Osteoblast (primary cell): ENCODE measurements at regions not wholly inside any gene's neighbourhood (a gene's known extent, or its start where the extent isn't known, plus 50 kb on each side); places are given as distances from the start of the nearest gene placed in this dataset.

Experiments used
- DNase-seq: peaks from one replicate; pipeline ENCODE4 v3.0.0; 2011; ENCODE audit warnings: low spot score, mixed read lengths; ENCODE audit not compliant: insufficient read length; ENCODE audit errors: missing footprints
- H2AFZ ChIP-seq: 2 replicates; pipeline ENCODE4 v1.6.0; 2011; ENCODE audit warnings: mild to moderate bottlenecking, low read length
- H3K27ac ChIP-seq: 2 replicates; pipeline ENCODE4 v1.5.1; 2011; ENCODE audit warnings: mild to moderate bottlenecking, low read depth, low read length, moderate library complexity
- H3K27me3 ChIP-seq: 2 replicates; pipeline ENCODE4 v1.6.0; 2012; ENCODE audit warnings: mild to moderate bottlenecking, control low read depth, inconsistent platforms, low read length, moderate library complexity; ENCODE audit not compliant: insufficient read depth
- H3K36me3 ChIP-seq: 2 replicates; pipeline ENCODE4 v1.5.1; 2011; ENCODE audit warnings: mild to moderate bottlenecking, low read length, control low read depth, moderate library complexity; ENCODE audit not compliant: insufficient read depth
- H3K4me1 ChIP-seq: 2 replicates; pipeline ENCODE4 v1.5.1; 2011; ENCODE audit warnings: mild to moderate bottlenecking, low read length, control low read depth, moderate library complexity; ENCODE audit not compliant: insufficient read depth
- H3K4me2 ChIP-seq: 2 replicates; pipeline ENCODE4 v1.6.0; 2011; ENCODE audit warnings: mild to moderate bottlenecking, low read length; ENCODE audit not compliant: insufficient read depth
- H3K4me3 ChIP-seq: fragments of 200-600 bp; sonication (generic); 3 replicates; pipeline ENCODE4 v1.5.1; 2012; ENCODE audit warnings: mild to moderate bottlenecking, low read length, inconsistent platforms; ENCODE audit not compliant: insufficient read depth
- H3K79me2 ChIP-seq: 2 replicates; pipeline ENCODE4 v1.6.0; 2012; ENCODE audit warnings: mild to moderate bottlenecking, low read length, control low read depth, inconsistent platforms; ENCODE audit not compliant: insufficient read depth
- H3K9me3 ChIP-seq: 2 replicates; pipeline ENCODE4 v1.5.1; 2011; ENCODE audit warnings: low read depth, low read length, control low read depth
- H4K20me1 ChIP-seq: 2 replicates; pipeline ENCODE4 v1.6.0; 2012; ENCODE audit warnings: mild to moderate bottlenecking, low read length, control low read depth; ENCODE audit not compliant: insufficient read depth
- CTCF ChIP-seq: IDR thresholded peaks from 2 replicates; pipeline ENCODE4 v1.5.1; 2011; ENCODE audit warnings: mild to moderate bottlenecking, low read depth, low read length, moderate library complexity; ENCODE audit errors: extremely low read depth

- Histone ChIP-seq H3K4me3 (no peak overlapping the region), H3K27ac (no peak overlapping the region), H3K4me2 (no peak overlapping the region), H3K9me3 (no peaks in the 10 kb centered on the region), H4K20me1 (no peaks in the 10 kb centered on the region), H3K79me2 (no peaks in the 10 kb centered on the region), H3K36me3 (no peaks in the 10 kb centered on the region), H2AFZ (no peak overlapping the region), H3K4me1 (no peaks in the 10 kb centered on the region), H3K27me3 (no peaks in the 10 kb centered on the region)
- TF ChIP-seq CTCF: no peak
- DNase-seq: no peak
Observed at GRCh38 chr10:128816726-128817125, 650.3 kb upstream of the MGMT start.

- H3K79me2 ChIP-seq: no peaks in the 10 kb centered on the region
- H4K20me1 ChIP-seq: no peaks in the 10 kb centered on the region
- H3K4me2 ChIP-seq: no peak overlapping the region
- H3K9me3 ChIP-seq: no peaks in the 10 kb centered on the region
- no peaks in the 10 kb centered on the region for H3K4me1 ChIP-seq
- no peak overlapping the region for H2AFZ ChIP-seq
- H3K36me3 ChIP-seq: no peaks in the 10 kb centered on the region
- H3K4me3 ChIP-seq: no peak overlapping the region
- DNase-seq: no peak
- H3K27ac ChIP-seq: no peak overlapping the region
- no peak for TF ChIP-seq CTCF
- H3K27me3 ChIP-seq: no peaks in the 10 kb centered on the region
Observed at GRCh38 chr10:128817636-128818035, 649.4 kb upstream of the MGMT start.

GRCh38 chr10:128820663-128821062 is 646.4 kb upstream of the MGMT start:
- H2AFZ ChIP-seq: no peak overlapping the region
- no peak for DNase-seq
- no peak overlapping the region for H3K4me3 ChIP-seq
- H3K4me1 ChIP-seq: no peaks in the 10 kb centered on the region
- H3K27ac ChIP-seq: no peak overlapping the region
- no peaks in the 10 kb centered on the region for H3K79me2 ChIP-seq
- no peak for TF ChIP-seq CTCF
- no peaks in the 10 kb centered on the region for H3K9me3 ChIP-seq
- no peaks in the 10 kb centered on the region for H3K36me3 ChIP-seq
- H3K27me3 ChIP-seq: no peaks in the 10 kb centered on the region
- no peak overlapping the region for H3K4me2 ChIP-seq
- H4K20me1 ChIP-seq: no peaks in the 10 kb centered on the region

- Histone ChIP-seq H3K4me1 (no peaks in the 10 kb centered on the region), H4K20me1 (no peaks in the 10 kb centered on the region), H3K27me3 (no peaks in the 10 kb centered on the region), H3K27ac (no peak overlapping the region), H3K4me2 (no peak overlapping the region), H2AFZ (no peak overlapping the region), H3K79me2 (no peaks in the 10 kb centered on the region), H3K4me3 (no peak overlapping the region), H3K9me3 (no peaks in the 10 kb centered on the region), H3K36me3 (no peaks in the 10 kb centered on the region)
- DNase-seq: no peak
- no peak for TF ChIP-seq CTCF
Observed at GRCh38 chr10:128823201-128823600, 643.8 kb upstream of the MGMT start.
